NCI-H1105 treated with DMSO at 0.1 percent for 48 hours (cell line): ENCODE measurements at regions not wholly inside any gene's neighbourhood (a gene's known extent, or its start where the extent isn't known, plus 50 kb on each side); places are given as distances from the start of the nearest gene placed in this dataset.

ENCODE experiments used
- DNase-seq: peaks from one replicate; lab custom pipeline; 2025; lab: John Stamatoyannopoulos, UW

DNA sequence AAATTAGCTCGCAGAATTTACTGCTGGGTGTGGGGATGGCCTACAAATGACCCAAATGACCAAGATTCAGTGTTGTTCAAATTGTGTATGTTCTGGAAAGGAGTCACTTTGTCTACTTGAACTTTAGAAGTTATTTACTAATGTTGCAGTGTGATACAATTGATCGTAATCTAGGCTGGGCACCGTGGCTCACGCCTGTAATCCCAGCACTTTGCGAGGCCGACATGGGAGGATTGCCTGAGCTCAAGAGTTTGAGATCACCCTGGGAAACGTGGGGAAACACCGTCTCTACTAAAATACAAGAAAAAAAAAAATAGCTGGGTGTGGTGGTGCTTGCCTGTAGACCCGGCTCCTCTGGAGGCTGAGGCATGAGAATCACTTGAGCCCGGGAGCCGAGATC is 57.6 kb upstream of the TMPRSS2 start:
- no peak for DNase-seq

- DNase-seq: no peak
Measured at GRCh38 chr21:41564871-41565274, 56.9 kb upstream of the TMPRSS2 start.

DNA sequence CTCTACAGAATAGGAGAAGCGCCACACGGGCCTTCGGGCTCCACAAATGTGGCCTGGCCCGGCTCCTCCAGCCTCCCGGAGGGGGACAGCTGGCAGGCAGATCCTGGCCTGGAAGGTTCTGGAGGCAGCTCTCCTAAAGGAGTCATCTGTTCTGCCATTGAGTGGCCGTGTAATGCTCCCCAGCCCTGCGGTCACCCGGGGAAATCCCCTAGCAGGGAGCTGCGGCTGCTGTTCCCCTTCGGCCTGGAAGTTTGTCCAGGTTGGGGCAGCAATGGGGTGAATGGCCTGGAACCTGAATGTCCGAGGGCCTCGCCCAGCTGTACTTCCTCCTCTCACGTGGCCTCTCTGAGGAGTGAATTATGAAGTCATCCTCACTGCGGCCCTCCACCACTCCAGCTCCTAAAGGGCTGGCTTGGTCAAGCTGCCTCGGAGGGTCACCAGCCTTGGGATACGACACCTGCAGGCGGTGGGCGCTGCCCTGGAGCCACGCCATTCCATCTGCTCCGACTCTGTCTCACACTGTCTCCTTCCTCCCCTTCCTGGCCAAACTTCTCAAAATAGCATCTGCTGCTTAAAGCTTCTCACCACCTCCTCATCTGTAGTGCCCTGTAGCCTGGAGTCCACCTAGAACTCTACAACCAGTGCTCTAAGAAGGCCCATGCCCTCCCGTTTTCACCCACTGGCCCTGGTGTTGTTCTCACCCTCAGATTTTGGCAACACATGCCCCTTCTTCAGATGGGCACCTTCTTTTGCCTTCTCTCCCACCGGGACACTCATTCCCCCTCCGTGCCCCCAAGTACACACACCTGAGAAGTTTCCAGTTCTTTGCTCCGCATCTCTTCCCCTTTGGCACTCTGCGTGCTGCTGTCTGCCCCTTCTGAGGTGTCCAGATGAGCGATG is 54.4 kb upstream of the TMPRSS2 start:
- no peak for DNase-seq

DNA sequence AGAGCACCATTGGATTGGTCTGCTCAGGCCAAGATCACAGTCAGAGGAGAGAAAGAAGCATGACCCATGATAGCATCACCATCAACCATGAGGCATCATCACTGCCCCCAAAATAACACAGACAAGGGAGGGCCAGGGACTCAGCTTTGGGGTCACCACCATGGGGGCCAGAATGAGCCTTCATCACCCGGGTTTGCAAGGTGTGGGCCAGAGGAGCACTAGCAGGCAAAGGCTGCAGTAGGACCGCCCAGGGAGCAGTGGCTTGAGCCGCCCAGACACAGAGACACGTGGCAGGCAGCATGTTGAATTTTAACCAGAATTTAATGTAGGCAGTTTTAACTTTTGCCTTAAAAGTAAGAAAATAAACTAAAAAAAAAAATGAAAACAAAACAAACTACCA is 53.7 kb upstream of the TMPRSS2 start:
- DNase-seq: no peak

DNA sequence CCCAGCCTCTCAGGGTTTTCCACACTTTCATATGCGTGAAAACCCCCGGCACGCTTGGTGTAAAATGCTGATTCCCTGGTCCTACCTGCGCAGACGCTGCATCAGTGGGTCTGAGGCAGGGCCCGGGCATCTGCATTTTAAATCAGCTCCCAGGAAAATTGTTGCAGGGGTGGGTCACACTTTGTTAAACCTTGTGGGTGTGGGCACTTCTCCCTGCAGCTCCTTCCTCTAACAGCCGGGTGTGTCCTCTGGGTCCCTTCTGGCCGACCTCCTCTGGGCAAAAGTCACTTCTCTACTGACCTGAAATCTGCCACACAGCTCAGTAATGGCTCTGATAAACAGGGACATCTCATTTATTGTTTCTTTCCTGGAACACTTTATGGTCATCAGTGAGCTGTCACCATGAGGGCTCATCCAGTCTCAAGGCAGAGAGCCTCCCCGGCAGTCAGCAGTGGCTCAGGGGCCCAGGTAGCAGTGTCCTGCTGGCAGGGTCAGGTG is 52.8 kb upstream of the TMPRSS2 start:
- DNase-seq: no peak

- no peak for DNase-seq
Measured at GRCh38 chr21:41559658-41560631, 52.0 kb upstream of the TMPRSS2 start.

- DNase-seq: no peak
Measured at GRCh38 chr21:41558842-41559241, 50.9 kb upstream of the TMPRSS2 start.

DNA sequence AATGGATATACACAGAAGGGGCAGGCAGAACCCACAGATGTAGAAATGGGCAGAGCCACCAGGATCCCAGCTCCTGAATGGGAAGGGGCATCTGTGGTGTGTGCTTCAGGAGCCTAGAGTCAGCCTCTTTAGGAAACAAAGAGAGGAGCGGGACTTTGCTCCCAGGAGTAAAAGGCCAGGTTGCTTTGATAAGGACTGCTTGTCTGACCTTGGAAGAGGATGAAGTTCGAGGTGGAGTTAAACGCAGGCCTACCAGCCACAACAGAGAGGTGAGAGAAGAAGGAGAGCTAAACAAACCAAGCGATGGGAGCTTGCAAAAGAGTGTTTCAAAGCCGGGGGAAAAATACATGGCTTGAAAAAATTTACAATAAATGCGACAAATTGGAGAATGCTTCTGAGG is 49.9 kb upstream of the TMPRSS2 start:
- no peak for DNase-seq
